Stromal cell of bone marrow (primary cell): ENCODE measurements at regions not wholly inside any gene's neighbourhood (a gene's known extent, or its start where the extent isn't known, plus 50 kb on each side); places are given as distances from the start of the nearest gene placed in this dataset.
A peak's percentile ranks its signal among the peaks of the same experiment; 100 is the strongest.
"Not testable (repeated sequence)": the region's sequence is repeated elsewhere in the genome, so short reads cannot be mapped to it uniquely, and the experiment has no call there.

ENCODE experiments used
- DNase-seq: peaks from one replicate; pipeline ENCODE4 v3.0.0-alpha.2; 2012; ENCODE audit warnings: low read depth

DNA sequence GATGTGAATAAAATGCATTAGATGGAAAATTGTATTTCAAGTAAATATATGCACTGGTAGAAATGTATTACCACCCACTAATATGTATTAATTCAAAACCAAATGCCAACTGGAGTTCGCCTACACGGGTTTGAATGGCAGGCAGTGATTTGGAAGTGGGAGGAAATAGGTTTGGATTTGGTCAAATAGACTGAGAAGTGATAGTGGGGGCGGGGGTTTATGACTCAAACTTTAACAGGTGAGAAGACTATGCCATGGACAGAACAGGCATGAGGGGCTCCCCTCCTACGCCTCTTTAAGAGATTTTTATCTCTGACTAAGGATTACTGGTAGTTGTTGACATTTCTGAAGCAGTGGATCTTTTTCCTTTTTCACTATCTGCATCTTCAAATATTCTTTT is 677.8 kb downstream of the NTRK3 start:
- DNase-seq = no peak

- no peak for DNase-seq
Measured at GRCh38 chr15:87577336-87577735, 679.2 kb downstream of the NTRK3 start.

GRCh38 chr15:87576486-87577176 is 679.9 kb downstream of the NTRK3 start:
- DNase-seq = no peak

DNA sequence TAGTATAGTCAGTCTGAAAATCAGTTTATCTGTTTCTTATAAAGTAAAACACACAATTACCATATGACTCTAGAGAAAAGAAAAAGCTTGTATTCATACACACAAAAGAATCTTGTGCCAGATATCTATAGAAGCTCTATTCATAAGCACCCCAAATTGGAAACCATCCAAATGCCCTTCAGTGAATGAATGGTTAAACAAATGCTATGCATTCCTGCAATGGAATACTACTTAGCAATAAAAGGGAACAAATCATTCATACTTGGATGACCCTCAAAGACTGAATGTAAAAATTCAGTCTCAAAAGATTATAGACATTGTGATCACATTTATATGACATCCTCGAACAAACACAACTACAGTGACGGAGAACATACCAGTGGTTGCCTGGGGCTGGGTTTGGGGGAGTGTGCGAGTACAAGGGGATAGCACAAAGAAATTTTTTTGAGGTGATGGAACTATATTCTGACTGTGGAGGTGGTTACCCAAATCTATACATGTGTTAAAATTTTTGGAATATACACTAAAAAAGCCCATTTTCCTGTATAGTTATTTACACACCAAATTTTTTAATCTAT is 680.6 kb downstream of the NTRK3 start:
- no peak for DNase-seq

DNA sequence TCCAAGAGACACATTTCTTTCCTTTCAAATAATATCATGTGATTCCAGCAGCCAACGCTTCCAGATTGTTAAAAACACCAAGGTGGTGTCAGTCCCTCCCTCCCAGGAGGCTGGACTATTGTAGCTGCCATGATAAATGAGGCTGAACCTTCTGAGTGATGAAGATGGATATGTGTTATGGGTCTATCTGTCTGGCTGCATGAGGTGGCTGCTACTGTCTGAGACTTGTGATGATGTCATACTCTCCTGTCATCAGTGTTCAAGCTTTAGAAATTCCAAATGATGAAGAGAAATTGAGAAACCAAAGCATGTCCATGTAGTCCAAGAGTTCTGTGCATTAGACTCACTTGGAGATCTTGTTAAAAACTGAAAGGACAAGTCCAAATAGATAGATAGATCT is 683.0 kb downstream of the NTRK3 start:
- DNase-seq = no peak

GRCh38 chr15:87573039-87573438 is 683.5 kb downstream of the NTRK3 start:
- DNase-seq = no peak

DNA sequence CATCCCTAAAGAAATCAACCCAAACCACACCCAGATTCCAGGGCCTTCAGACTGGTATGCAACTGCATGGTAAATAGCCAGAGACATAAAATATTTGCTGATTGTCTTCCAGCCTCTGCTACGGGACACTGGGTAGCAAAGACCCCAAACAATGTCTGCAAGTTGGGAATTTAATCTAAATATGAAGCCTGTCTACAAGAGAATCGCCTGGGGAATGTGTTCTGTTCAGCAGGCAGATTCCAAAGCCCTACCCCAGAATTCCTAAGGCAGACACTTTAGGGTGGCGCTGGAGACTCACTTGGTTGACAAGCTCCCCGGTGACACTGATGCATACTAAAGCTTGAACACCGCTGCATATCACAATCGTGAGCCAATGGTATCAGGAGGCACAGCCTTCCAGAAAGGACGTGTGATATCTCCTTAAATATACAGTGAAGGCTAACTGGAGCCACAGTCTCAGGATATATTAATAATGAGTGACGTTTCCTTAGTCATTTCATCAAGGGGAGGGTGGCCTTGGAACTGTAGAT is 684.1 kb downstream of the NTRK3 start:
- DNase-seq = no peak

GRCh38 chr15:87570206-87570605 is 686.3 kb downstream of the NTRK3 start:
- DNase-seq = no peak

GRCh38 chr15:87569581-87569980 is 687.0 kb downstream of the NTRK3 start:
- no peak for DNase-seq

DNA sequence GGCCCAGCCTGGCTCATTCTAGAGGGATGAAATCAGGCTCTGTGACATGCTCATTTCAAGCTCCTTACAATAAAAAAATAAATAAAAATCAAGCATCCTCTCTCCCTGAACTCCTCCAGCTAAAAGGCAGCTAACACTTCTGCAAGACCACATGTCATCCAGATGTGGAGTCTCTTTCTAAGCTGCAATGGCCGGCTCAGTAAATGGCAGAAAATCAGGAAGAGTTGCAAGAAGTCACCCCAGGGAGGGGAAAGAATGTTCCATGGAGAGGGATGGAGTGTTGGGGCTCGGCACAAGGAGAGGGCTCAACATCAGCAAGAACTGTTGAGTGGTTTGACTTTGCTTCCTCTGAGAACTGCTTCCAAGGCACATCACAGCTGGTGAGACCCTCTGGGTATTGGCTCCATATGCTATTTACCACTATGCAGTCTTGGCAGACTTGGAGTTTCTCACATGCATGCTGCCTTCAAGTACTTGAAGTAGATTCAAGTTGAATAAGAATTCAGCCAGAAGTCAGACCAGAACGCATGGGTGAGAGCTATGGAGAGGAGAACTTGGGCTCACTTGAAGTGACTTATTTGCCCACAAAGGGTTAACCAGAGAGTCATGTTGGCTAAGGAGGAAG is 689.0 kb downstream of the NTRK3 start:
- no peak for DNase-seq

DNA sequence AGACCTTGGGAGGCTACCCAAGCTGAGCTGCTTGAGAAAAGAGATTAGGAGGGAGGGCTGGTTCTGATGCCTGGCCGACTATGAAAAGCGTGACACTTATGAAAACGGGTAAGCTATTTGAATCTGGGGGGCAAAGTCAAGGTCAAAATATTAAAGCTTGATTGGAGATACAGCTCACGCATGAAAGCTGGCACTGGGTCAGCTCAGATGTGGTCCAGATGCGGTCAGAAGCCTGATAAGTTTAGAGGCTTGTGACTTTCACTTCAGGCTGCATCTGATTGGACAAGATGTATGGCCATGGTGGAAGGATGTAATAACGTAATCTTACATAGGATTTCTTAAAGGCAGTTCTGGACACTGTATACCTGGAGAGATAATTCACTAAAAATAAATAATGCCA is 690.3 kb downstream of the NTRK3 start:
- no peak for DNase-seq

DNA sequence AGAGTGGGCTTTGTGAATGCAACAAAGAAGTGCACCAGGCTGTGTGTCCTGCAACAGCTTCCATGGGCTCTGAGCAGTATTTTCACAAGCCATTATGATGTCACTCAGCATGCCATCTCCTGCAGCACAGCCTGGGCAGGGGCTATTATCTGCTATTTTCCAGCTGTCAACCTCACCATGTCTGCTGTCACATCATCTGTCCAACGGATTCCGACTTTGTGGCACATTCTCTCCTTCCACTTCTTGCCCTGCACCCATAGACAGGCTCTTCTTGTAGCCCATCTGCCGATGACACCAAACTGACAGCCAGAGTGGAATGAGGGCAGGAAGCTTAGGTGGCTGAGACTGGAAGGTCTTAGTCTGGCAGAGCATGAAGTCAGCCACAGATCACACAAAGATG is 691.9 kb downstream of the NTRK3 start:
- no peak for DNase-seq

- no peak for DNase-seq
Measured at GRCh38 chr15:87563869-87564268, 692.7 kb downstream of the NTRK3 start.

- DNase-seq = no peak
Measured at GRCh38 chr15:87562203-87562602, 694.3 kb downstream of the NTRK3 start.

- no peak for DNase-seq
Measured at GRCh38 chr15:87561641-87562040, 694.9 kb downstream of the NTRK3 start.

DNA sequence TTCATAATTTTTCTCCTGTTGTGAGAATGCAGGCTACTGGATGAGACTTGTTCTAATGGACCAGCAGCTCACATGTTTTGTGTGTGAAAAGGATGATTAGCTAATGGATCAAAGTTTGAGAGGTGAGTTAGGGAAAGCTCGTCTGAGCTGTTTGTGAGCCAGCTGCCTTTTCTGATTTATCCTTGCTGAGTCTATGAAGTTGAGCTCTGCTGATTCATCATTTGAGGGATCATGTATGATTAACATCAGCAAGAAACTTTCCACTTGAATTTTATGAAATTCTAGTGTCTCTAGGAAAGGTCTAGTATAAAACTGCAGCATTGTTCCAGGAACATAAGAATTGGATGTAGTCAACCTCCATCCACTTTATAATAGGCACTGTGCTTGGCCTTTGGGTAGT is 698.7 kb downstream of the NTRK3 start:
- DNase-seq = no peak

DNA sequence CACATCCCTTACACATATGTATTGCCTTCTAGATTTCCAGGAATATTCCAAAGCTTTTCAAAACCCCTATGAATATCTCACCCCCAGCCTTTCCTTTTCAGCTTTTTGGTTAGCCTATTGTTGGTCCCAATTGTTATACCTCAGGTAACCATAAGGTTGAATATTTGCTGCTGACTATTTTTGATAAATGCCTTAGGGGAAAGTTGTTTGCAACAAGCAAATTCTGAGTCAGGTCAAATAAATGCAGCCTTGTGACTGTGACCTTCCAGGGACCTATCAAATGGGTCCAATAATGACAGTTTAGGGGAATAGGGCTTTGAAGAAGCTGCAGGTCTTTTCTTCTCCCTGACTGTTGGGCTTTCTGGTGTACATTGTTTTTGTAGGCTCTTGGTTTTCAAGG is 699.7 kb downstream of the NTRK3 start:
- no peak for DNase-seq

DNA sequence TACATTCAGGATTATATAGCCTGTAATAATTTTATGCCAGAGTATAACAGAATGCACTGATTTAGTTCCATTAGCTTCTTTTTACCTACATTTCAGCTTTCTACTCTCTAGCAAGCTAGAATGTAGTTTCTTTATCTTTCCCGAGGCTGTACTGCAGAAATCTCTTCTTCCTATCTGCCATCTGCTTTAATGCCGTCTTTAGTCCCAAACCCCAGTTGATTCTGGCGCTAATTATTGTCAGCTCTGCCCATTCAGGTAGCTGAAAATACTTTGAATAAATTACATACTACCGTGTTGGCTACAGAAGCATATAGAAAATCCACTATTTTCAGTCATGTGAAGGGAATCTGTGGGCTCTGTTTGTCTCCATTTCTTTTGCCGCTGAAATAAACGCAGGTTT is 706.7 kb downstream of the NTRK3 start:
- no peak for DNase-seq

GRCh38 chr15:87549296-87549695 is 707.2 kb downstream of the NTRK3 start:
- no peak for DNase-seq

DNA sequence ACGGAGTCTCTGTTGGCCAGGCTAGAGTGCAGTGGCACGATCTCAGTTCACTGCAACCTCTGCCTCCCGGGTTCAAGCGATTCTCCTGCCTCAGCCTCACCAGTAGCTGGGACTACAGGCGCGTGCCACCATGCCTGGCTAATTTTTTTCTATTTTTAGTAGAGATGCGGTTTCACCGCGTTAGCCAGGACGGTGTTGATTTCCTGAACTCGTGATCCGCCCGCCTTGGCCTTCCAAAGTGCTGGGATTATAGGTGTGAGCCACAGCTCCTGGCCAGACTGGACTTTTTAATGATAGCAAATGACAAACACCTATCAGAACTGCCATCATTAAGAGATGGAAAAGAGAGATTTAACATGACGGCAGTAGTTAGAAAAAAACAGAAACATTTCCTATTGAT is 707.9 kb downstream of the NTRK3 start:
- not testable (repeated sequence) for DNase-seq

DNA sequence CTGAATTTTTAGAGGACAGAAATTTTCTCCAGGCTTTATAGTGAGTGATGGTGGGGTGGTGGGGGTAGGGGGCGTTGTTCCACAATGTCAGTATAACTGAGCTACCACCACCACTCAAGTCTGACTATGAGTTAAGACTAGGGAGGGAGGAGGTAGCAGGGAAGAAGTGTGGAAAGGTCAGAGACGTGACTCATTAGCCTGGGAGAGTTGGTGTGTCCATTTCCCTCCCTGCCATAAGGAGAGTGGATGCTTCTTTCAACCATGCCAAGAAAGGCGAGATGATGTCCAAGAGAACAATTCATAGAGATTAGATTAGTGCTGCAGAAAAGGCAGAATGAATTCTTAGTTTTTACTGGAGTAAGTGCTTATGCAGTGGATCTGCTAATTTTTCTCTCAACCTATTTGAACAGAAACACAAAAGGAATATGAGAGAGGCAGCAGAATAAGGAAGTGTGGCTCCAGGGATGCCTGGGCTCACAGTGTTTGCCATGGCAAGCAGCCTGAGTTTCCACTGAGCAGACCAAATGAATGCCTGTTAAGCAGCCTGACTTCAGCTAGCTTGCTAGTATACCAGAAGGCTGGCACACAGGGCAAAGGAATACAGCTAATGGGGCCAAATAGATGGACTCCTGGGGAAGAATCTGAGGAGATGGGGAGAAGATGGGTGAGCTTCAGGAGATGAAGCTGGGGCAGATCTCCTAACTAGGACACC is 708.9 kb downstream of the NTRK3 start:
- peak; percentile 44 for DNase-seq

DNA sequence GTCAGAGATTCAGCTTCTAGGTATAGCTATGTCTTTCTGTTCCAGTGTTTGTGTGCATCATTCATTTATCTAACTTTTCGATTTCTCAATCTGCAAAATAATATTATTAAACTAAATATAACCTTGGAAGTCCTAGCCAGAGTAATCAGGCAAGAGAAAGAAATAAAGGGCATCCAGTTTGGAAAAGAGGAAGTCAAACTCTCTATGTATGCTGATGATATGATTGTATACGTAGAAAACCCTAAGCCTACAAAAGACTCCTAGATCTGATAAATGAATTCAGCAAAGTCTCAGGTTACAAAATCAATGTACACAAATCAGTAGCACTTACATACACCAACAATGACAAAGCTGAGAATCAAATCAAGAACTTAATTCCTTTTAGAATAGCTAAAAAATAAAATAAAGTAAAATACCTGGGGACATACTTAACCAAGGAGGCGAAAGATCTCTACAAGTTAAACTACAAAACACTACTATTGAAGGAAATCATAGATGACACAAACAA is 718.2 kb downstream of the NTRK3 start:
- no peak for DNase-seq

DNA sequence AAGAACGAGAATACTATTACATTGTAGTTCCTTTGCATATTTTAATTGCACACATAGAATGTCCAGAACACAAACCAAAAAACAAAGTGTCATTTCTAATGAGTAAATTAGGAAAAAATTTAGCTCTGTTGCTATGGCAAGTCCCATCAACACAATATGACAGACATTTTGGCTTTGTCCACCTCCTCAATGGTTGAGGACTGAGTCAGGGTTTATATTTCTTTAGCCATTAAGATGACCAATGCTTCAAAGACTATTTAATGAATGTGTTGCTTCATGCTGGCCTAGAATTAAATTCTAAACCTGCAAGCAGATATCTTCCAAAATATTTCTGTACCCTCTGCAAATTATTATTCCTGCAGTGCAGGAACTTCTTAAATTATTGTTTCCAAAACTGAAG is 719.2 kb downstream of the NTRK3 start:
- DNase-seq = no peak
